HG02885 (cell line): ENCODE measurements at regions not wholly inside any gene's neighbourhood (a gene's known extent, or its start where the extent isn't known, plus 50 kb on each side); places are given as distances from the start of the nearest gene placed in this dataset.
A peak's percentile ranks its signal among the peaks of the same experiment; 100 is the strongest.

ENCODE experiments used
- ATAC-seq: cut with Tn5 transposase; IDR thresholded peaks from one replicate; pipeline ENCODE4 v1.9.1; 2021; ENCODE audit warnings: mild to moderate bottlenecking; ENCODE audit not compliant: unreplicated experiment, poor library complexity

GRCh38 chr7:88700725-88701124 lies 58.8 kb upstream of the ZNF804B start:
- peak; percentile 59 for ATAC-seq

- no peak for ATAC-seq
These were observed 65.3 kb upstream of the ZNF804B start for GRCh38 chr7:88694207-88694606.

- ATAC-seq: no peak
These were observed 66.4 kb upstream of the ZNF804B start for GRCh38 chr7:88693131-88693530.

- ATAC-seq: no peak
These were observed 67.0 kb upstream of the ZNF804B start for GRCh38 chr7:88692493-88692892.

- ATAC-seq: no peak
These were observed 69.7 kb upstream of the ZNF804B start for GRCh38 chr7:88689821-88690220.

GRCh38 chr7:88688222-88688621 lies 71.3 kb upstream of the ZNF804B start:
- ATAC-seq: no peak

- ATAC-seq: no peak
These were observed 72.9 kb upstream of the ZNF804B start for GRCh38 chr7:88686468-88687229.

GRCh38 chr7:88681682-88682081 lies 77.8 kb upstream of the ZNF804B start:
- no peak for ATAC-seq

- peak; percentile 35 for ATAC-seq
These were observed 89.0 kb upstream of the ZNF804B start for GRCh38 chr7:88670536-88670935.

- ATAC-seq: peak; percentile 62
These were observed 89.6 kb upstream of the ZNF804B start for GRCh38 chr7:88669913-88670312.

- no peak for ATAC-seq
These were observed 90.9 kb upstream of the ZNF804B start for GRCh38 chr7:88668591-88668990.

GRCh38 chr7:88666626-88667025 lies 92.9 kb upstream of the ZNF804B start:
- no peak for ATAC-seq

GRCh38 chr7:88665892-88666514 lies 93.5 kb upstream of the ZNF804B start:
- ATAC-seq: peak; percentile 35

GRCh38 chr7:88664630-88665233 lies 94.8 kb upstream of the ZNF804B start:
- peak; percentile 28 for ATAC-seq

- no peak for ATAC-seq
These were observed 97.6 kb upstream of the ZNF804B start for GRCh38 chr7:88661921-88662320.

GRCh38 chr7:88647825-88648224 lies 111.7 kb upstream of the ZNF804B start:
- ATAC-seq: no peak

GRCh38 chr7:88638583-88638982 lies 120.9 kb upstream of the ZNF804B start:
- no peak for ATAC-seq

- ATAC-seq: no peak
These were observed 121.7 kb upstream of the ZNF804B start for GRCh38 chr7:88637795-88638194.

GRCh38 chr7:88635149-88635548 lies 124.4 kb upstream of the ZNF804B start:
- no peak for ATAC-seq

- no peak for ATAC-seq
These were observed 129.9 kb upstream of the ZNF804B start for GRCh38 chr7:88629559-88629958.

GRCh38 chr7:88628363-88629085 lies 131.0 kb upstream of the ZNF804B start:
- peak; percentile 100 for ATAC-seq
